ENCODE measurements at regions not wholly inside any gene's neighbourhood (a gene's known extent, or its start where the extent isn't known, plus 50 kb on each side); places are given as distances from the start of the nearest gene placed in this dataset.
"Not testable (repeated sequence)": the region's sequence is repeated elsewhere in the genome, so short reads cannot be mapped to it uniquely, and the experiment has no call there.

- DNase-seq: no peak
Measured at GRCh38 chr4:177185151-177185550, 124.5 kb upstream of the NEIL3 start.

GRCh38 chr4:177185579-177185978, 124.1 kb upstream of the NEIL3 start:
- DNase-seq: no peak

- no peak for DNase-seq
Measured at GRCh38 chr4:177187371-177187770, 122.3 kb upstream of the NEIL3 start.

GRCh38 chr4:177190995-177191580, 118.6 kb upstream of the NEIL3 start:
- no peak for DNase-seq

GRCh38 chr4:177191586-177191985, 118.1 kb upstream of the NEIL3 start:
- DNase-seq: no peak

GRCh38 chr4:177191991-177192390, 117.7 kb upstream of the NEIL3 start:
- no peak for DNase-seq

- not testable (repeated sequence) for DNase-seq
Measured at GRCh38 chr4:177193024-177193715, 116.5 kb upstream of the NEIL3 start.

- no peak for DNase-seq
Measured at GRCh38 chr4:177194906-177195305, 114.8 kb upstream of the NEIL3 start.

GRCh38 chr4:177196615-177197014, 113.1 kb upstream of the NEIL3 start:
- no peak for DNase-seq

- no peak for DNase-seq
Measured at GRCh38 chr4:177201614-177202013, 108.1 kb upstream of the NEIL3 start.

- no peak for DNase-seq
Measured at GRCh38 chr4:177204126-177204525, 105.5 kb upstream of the NEIL3 start.

GRCh38 chr4:177214935-177215334, 94.7 kb upstream of the NEIL3 start:
- DNase-seq: no peak

- no peak for DNase-seq
Measured at GRCh38 chr4:177220376-177220775, 89.3 kb upstream of the NEIL3 start.

- DNase-seq: no peak
Measured at GRCh38 chr4:177222781-177223180, 86.9 kb upstream of the NEIL3 start.

GRCh38 chr4:177225605-177226004, 84.1 kb upstream of the NEIL3 start:
- DNase-seq: no peak

- no peak for DNase-seq
Measured at GRCh38 chr4:177227636-177228035, 82.0 kb upstream of the NEIL3 start.

- DNase-seq: no peak
Measured at GRCh38 chr4:177228599-177228998, 81.1 kb upstream of the NEIL3 start.

- DNase-seq: no peak
Measured at GRCh38 chr4:177229331-177229730, 80.3 kb upstream of the NEIL3 start.

- no peak for DNase-seq
Measured at GRCh38 chr4:177232473-177232872, 77.2 kb upstream of the NEIL3 start.

- no peak for DNase-seq
Measured at GRCh38 chr4:177235026-177235425, 74.6 kb upstream of the NEIL3 start.

- DNase-seq: no peak
Measured at GRCh38 chr4:177236886-177237285, 72.8 kb upstream of the NEIL3 start.

GRCh38 chr4:177237291-177237690, 72.4 kb upstream of the NEIL3 start:
- DNase-seq: no peak

- DNase-seq: no peak
Measured at GRCh38 chr4:177239477-177239876, 70.2 kb upstream of the NEIL3 start.

- DNase-seq: no peak
Measured at GRCh38 chr4:177239878-177240277, 69.8 kb upstream of the NEIL3 start.
